CD4-positive, CD25-positive, alpha-beta regulatory T cell (primary cell): ENCODE measurements at regions not wholly inside any gene's neighbourhood (a gene's known extent, or its start where the extent isn't known, plus 50 kb on each side); places are given as distances from the start of the nearest gene placed in this dataset.
A peak's percentile ranks its signal among the peaks of the same experiment; 100 is the strongest.

Experiments
- ATAC-seq, 2 donors: fragments of 150-1000 bp; cut with Tn5 transposase; one replicate each; pipeline ENCODE4 v1.10.0; 2021; ENCODE audit warnings: low read depth in 2 of 2, moderate number of reproducible peaks in 2 of 2, moderate library complexity in 1 of 2
- DNase-seq, 3 donors: peaks; one replicate each; pipeline versions ENCODE4 v3.0.0 to v3.0.0-alpha.2; 2012 to 2022; ENCODE audit warnings: mixed read lengths in 1 of 3
- H3K27ac ChIP-seq: one replicate; pipeline ENCODE4 v1.7.0; 2013; ENCODE audit warnings: mild to moderate bottlenecking, low read length; ENCODE audit not compliant: insufficient read depth, poor library complexity, severe bottlenecking
- H3K27me3 ChIP-seq: one replicate; pipeline ENCODE4 v1.7.0; 2013; ENCODE audit warnings: low read length; ENCODE audit not compliant: control insufficient read depth, insufficient read depth
- H3K36me3 ChIP-seq: one replicate; pipeline ENCODE4 v1.7.0; 2013; ENCODE audit warnings: mild to moderate bottlenecking, low read length, moderate library complexity; ENCODE audit not compliant: control insufficient read depth, insufficient read depth
- H3K4me1 ChIP-seq: 2 replicates; pipeline ENCODE4 v1.7.0; 2013; ENCODE audit warnings: mild to moderate bottlenecking, low read length; ENCODE audit not compliant: insufficient read depth, control insufficient read depth, poor library complexity, severe bottlenecking
- H3K4me3 ChIP-seq: one replicate; pipeline ENCODE4 v1.7.0; 2013; ENCODE audit warnings: low read depth, mild to moderate bottlenecking, low read length, moderate library complexity
- H3K9me3 ChIP-seq, 2 experiments: 1 replicate in 1 of 2; 2 replicates in 1 of 2; pipeline ENCODE4 v1.7.0; 2013; ENCODE audit warnings: low read length in 2 of 2, mild to moderate bottlenecking in 1 of 2, moderate library complexity in 1 of 2; ENCODE audit not compliant: control insufficient read depth in 2 of 2
- H3K27ac Mint-ChIP-seq, 3 donors: one replicate each; pipeline ENCODE4 v1.8.0; 2020 to 2022; ENCODE audit warnings: mild to moderate bottlenecking in 3 of 3, mixed read lengths in 3 of 3, moderate library complexity in 2 of 3
- H3K27me3 Mint-ChIP-seq: one replicate; pipeline ENCODE4 v1.8.0; 2022; ENCODE audit warnings: mild to moderate bottlenecking, mixed read lengths
- H3K36me3 Mint-ChIP-seq: one replicate; pipeline ENCODE4 v1.8.0; 2020; ENCODE audit warnings: mixed read lengths
- H3K4me1 Mint-ChIP-seq, 4 donors: one replicate each; pipeline ENCODE4 v1.8.0; 2020 to 2022; ENCODE audit warnings: mixed read lengths in 4 of 4, mild to moderate bottlenecking in 1 of 4
- H3K4me3 Mint-ChIP-seq, 4 donors: one replicate each; pipeline ENCODE4 v1.8.0; 2020 to 2022; ENCODE audit warnings: mild to moderate bottlenecking in 4 of 4, mixed read lengths in 4 of 4, moderate library complexity in 3 of 4
- H3K9me3 Mint-ChIP-seq, 7 donors: one replicate each; pipeline ENCODE4 v1.8.0; 2020 to 2022; ENCODE audit warnings: mixed read lengths in 7 of 7, mild to moderate bottlenecking in 3 of 7, moderate library complexity in 2 of 7

DNA sequence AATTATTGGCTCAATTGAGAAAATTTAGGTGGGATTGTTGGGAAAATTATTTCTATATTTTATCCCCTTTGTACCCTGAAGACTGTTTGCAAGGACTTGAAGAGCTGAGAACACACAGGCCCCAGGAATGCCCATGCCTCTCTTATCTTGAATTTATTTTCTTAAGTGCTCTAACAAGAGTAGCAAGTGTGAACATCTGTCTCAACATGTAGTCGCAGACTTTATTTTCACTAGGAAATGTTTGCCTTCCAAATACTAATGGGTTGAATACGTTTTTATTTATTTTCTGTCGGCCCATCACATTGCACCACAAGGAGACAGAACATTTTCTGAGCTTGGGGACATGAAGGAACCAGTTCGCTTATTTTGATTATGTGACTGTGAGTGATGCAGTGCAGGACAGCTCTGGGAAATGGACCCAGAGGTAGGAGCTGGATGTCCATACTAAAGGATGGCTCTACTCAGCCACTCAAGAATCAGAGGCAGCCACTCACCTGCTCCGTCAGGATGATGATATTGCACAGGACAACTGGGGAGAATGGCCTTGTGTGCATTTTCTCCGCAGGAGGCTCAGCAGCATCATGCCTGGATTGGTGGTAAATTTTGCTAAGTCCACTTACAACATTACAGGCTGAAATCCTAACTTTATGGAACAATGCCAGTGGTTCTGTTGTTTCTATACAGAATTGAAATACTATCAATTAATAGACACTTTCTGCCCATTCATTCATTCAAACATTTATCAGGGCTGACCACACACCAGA lies 332.7 kb downstream of the FGFR2 start:
- no peak overlapping the region for H3K4me3 ChIP-seq
- peaks cover 0 to 7% (median 0%) of the 10 kb centered on the region in 7 donors for H3K9me3 Mint-ChIP-seq
- H3K27me3 ChIP-seq: no peaks in the 10 kb centered on the region
- H3K4me1 ChIP-seq: no peaks in the 10 kb centered on the region
- H3K4me1 Mint-ChIP-seq: no peaks in the 10 kb centered on the region
- no peaks in the 10 kb centered on the region for H3K36me3 Mint-ChIP-seq
- no peak overlapping the region for H3K27ac ChIP-seq
- no peak for ATAC-seq
- H3K9me3 ChIP-seq: no peaks in the 10 kb centered on the region
- H3K4me3 Mint-ChIP-seq: no peak overlapping the region
- no peak overlapping the region for H3K27ac Mint-ChIP-seq
- no peak for DNase-seq
- H3K36me3 ChIP-seq: no peaks in the 10 kb centered on the region
- peaks cover 4% of the 10 kb centered on the region for H3K27me3 Mint-ChIP-seq

GRCh38 chr10:121266370-121266769 lies 331.9 kb downstream of the FGFR2 start:
- no peaks in the 10 kb centered on the region for H3K36me3 ChIP-seq

DNA sequence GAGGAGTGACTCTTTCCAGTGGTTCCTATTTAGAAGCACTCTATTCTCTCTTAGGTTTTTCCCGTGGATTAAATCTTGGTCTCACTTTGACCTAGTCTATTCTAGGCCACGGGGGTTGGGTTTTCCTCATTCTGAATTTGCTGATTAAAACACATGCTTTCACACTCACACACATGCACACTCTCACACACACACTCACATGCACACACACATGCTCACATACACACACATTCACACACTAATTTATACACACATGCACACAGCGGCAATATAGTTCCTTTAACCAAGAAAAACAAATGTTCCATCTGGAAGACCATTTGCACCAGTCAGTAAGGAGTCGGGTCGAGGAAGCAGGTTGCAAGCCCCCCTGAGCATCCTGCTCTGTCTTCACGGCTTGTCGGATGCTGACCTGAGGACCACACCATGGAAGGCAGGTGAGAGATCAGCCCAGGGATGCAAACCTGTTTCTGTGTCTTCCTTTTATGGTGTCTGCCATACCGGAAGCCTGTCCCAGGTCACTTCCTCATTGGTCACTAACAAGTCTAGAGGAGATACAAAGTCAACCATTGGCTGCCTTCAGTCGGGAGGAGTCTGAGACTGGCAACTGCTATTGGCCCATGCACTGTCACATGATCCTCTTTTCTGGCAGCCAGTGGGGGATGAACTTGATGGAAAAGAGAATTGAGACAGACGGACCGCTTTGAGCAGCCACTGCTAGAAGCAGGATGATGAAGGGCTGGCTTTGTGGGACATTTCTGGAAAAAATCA lies 330.8 kb downstream of the FGFR2 start:
- H3K4me3 Mint-ChIP-seq: no peak overlapping the region
- H3K27ac Mint-ChIP-seq: no peak overlapping the region
- ATAC-seq: no peak

More at GRCh38 chr10:121266370-121266769, 331.9 kb downstream of the FGFR2 start:
- Histone ChIP-seq H3K4me1 (no peaks in the 10 kb centered on the region), H3K9me3 (no peaks in the 10 kb centered on the region), H3K27ac (no peak overlapping the region), H3K27me3 (no peaks in the 10 kb centered on the region), H3K4me3 (no peak overlapping the region)
- no peak overlapping the region for H3K27ac Mint-ChIP-seq
- H3K27me3 Mint-ChIP-seq: peaks cover 4% of the 10 kb centered on the region
- peaks cover 0 to 6% (median 0%) of the 10 kb centered on the region in 7 donors for H3K9me3 Mint-ChIP-seq
- H3K4me1 Mint-ChIP-seq: no peaks in the 10 kb centered on the region
- ATAC-seq (no peak), DNase-seq (no peak)
- no peaks in the 10 kb centered on the region for H3K36me3 Mint-ChIP-seq
- H3K4me3 Mint-ChIP-seq: no peak overlapping the region

GRCh38 chr10:121268363-121268762 lies 329.9 kb downstream of the FGFR2 start:
- Mint-ChIP-seq H3K27ac (peak overlapping the region in 1 of 3 donors; percentile 54), H3K9me3 (peaks cover 0 to 4% (median 0%) of the 10 kb centered on the region in 7 donors), H3K36me3 (no peaks in the 10 kb centered on the region), H3K4me3 (no peak overlapping the region), H3K4me1 (no peaks in the 10 kb centered on the region), H3K27me3 (peaks cover 4% of the 10 kb centered on the region)
- Histone ChIP-seq H3K27ac (no peak overlapping the region), H3K27me3 (no peaks in the 10 kb centered on the region), H3K36me3 (no peaks in the 10 kb centered on the region), H3K4me1 (no peaks in the 10 kb centered on the region), H3K4me3 (no peak overlapping the region), H3K9me3 (no peaks in the 10 kb centered on the region)
- DNase-seq: no peak
- no peak for ATAC-seq

More for the DNA sequence above, 330.8 kb downstream of the FGFR2 start:
- Mint-ChIP-seq H3K27me3 (peaks cover 4% of the 10 kb centered on the region), H3K9me3 (peaks cover 0 to 4% (median 0%) of the 10 kb centered on the region in 7 donors), H3K4me1 (no peaks in the 10 kb centered on the region), H3K36me3 (no peaks in the 10 kb centered on the region)
- H3K4me3 ChIP-seq: no peak overlapping the region
- no peak overlapping the region for H3K27ac ChIP-seq
- no peaks in the 10 kb centered on the region for H3K27me3 ChIP-seq
- H3K36me3 ChIP-seq: no peaks in the 10 kb centered on the region
- H3K9me3 ChIP-seq: no peaks in the 10 kb centered on the region
- no peak for DNase-seq
- H3K4me1 ChIP-seq: no peaks in the 10 kb centered on the region

GRCh38 chr10:121268863-121269432 lies 329.3 kb downstream of the FGFR2 start:
- no peaks in the 10 kb centered on the region for H3K4me1 Mint-ChIP-seq
- Histone ChIP-seq H3K36me3 (no peaks in the 10 kb centered on the region), H3K9me3 (no peaks in the 10 kb centered on the region), H3K27me3 (no peaks in the 10 kb centered on the region), H3K4me1 (no peaks in the 10 kb centered on the region), H3K4me3 (no peak overlapping the region), H3K27ac (no peak overlapping the region)
- H3K27me3 Mint-ChIP-seq: peaks cover 4% of the 10 kb centered on the region
- H3K36me3 Mint-ChIP-seq: no peaks in the 10 kb centered on the region
- H3K9me3 Mint-ChIP-seq: peaks cover 0 to 4% (median 0%) of the 10 kb centered on the region in 7 donors
- no peak for DNase-seq
- H3K27ac Mint-ChIP-seq: no peak overlapping the region
- ATAC-seq: no peak
- no peak overlapping the region for H3K4me3 Mint-ChIP-seq

DNA sequence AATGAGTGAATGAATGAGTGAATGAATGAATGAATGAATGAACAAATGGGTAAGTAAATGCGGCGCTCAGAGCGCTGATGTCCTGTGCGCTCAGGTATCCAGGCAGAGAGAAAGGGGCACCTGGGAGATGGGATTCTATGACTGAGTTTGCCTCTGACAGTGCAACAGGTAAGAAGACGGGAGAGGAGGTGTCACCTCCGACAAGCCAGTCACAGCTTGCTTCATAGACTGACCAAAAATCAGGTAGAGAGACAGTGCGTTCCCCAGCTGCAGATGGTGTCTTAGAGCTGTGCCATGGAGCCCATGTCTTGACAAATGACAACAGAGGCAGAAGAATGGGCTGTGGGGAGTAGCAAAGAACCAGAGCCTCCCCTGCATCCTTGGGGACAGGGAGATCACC lies 327.3 kb downstream of the FGFR2 start:
- H3K9me3 ChIP-seq: no peaks in the 10 kb centered on the region
- no peaks in the 10 kb centered on the region for H3K36me3 ChIP-seq
- ATAC-seq (no peak), DNase-seq (no peak)
- Mint-ChIP-seq H3K27me3 (peaks cover 4% of the 10 kb centered on the region), H3K9me3 (peaks cover 0 to 5% (median 0%) of the 10 kb centered on the region in 7 donors), H3K4me1 (no peaks in the 10 kb centered on the region), H3K27ac (no peak overlapping the region), H3K4me3 (no peak overlapping the region), H3K36me3 (no peaks in the 10 kb centered on the region)
- H3K27ac ChIP-seq: no peak overlapping the region
- H3K4me1 ChIP-seq: no peaks in the 10 kb centered on the region
- H3K27me3 ChIP-seq: no peaks in the 10 kb centered on the region
- H3K4me3 ChIP-seq: no peak overlapping the region

- no peaks in the 10 kb centered on the region for H3K9me3 ChIP-seq
- DNase-seq: no peak
- no peak overlapping the region for H3K27ac ChIP-seq
- no peaks in the 10 kb centered on the region for H3K27me3 ChIP-seq
- no peaks in the 10 kb centered on the region for H3K36me3 Mint-ChIP-seq
- no peaks in the 10 kb centered on the region for H3K4me1 ChIP-seq
- no peaks in the 10 kb centered on the region for H3K27me3 Mint-ChIP-seq
- H3K36me3 ChIP-seq: no peaks in the 10 kb centered on the region
- H3K4me3 ChIP-seq: no peak overlapping the region
- H3K27ac Mint-ChIP-seq: no peak overlapping the region
- no peak for ATAC-seq
- no peak overlapping the region for H3K4me3 Mint-ChIP-seq
- H3K4me1 Mint-ChIP-seq: no peaks in the 10 kb centered on the region
- H3K9me3 Mint-ChIP-seq: peaks cover 2 to 8% (median 4%) of the 10 kb centered on the region in 7 donors
Measured at GRCh38 chr10:121276046-121276445, 322.2 kb downstream of the FGFR2 start.
